ENCODE measurements at regions not wholly inside any gene's neighbourhood (a gene's known extent, or its start where the extent isn't known, plus 50 kb on each side); places are given as distances from the start of the nearest gene placed in this dataset.

DNA sequence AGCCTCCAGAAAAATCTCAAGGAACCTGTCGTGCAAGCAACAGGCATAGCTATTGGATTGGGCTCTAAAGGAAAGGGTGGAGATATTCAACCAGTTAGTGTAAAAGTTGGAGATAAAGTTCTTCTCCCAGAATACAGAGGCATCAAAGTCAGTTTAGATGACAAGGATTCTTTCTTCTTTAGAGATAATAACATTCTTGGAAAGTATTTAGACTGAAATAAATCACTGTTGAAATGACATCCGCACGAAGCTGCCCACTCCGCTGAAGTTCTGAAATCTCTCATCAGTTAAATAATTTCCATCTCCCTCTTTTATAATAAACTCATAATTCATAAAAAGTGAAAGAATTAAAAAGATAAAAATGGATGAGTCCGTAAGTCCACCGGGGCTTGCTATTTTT is 1354.9 kb upstream of the TMEM132C start:
- TF ChIP-seq, protein P1, sequence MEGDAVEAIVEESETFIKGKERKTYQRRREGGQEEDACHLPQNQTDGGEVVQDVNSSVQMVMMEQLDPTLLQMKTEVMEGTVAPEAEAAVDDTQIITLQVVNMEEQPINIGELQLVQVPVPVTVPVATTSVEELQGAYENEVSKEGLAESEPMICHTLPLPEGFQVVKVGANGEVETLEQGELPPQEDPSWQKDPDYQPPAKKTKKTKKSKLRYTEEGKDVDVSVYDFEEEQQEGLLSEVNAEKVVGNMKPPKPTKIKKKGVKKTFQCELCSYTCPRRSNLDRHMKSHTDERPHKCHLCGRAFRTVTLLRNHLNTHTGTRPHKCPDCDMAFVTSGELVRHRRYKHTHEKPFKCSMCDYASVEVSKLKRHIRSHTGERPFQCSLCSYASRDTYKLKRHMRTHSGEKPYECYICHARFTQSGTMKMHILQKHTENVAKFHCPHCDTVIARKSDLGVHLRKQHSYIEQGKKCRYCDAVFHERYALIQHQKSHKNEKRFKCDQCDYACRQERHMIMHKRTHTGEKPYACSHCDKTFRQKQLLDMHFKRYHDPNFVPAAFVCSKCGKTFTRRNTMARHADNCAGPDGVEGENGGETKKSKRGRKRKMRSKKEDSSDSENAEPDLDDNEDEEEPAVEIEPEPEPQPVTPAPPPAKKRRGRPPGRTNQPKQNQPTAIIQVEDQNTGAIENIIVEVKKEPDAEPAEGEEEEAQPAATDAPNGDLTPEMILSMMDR (conservative IDR thresholded peaks at IDR 0.05) = no peak
- no peak overlapping the region for H3K27ac ChIP-seq

GRCh38 chr12:126914170-126914793 is 1352.7 kb upstream of the TMEM132C start:
- TF ChIP-seq, protein P1 (conservative IDR thresholded peaks at IDR 0.05) = no peak
- H3K27ac ChIP-seq = no peak overlapping the region

DNA sequence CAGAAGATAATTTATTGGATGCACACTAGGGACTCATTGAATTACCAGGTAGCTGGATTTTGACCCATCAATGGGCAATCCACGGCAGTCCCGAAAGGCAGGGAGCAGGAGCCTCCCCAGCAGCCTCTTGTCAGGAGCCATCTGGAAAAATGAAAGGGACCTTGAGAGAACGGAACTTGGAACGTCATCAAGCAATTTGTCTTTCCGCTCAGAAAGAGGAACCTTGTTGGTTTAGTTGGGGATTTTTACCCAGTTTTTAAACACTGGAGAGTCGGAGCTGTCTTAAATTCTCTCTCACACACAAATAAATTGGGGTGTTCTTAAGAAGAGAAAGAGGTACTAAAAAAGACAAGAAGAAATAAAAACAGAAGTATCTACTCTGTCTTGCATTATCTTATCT is 1351.7 kb upstream of the TMEM132C start:
- no peak overlapping the region for H3K27ac ChIP-seq
- TF ChIP-seq, protein P1 (conservative IDR thresholded peaks at IDR 0.05) = no peak

GRCh38 chr12:126926023-126926594 is 1340.9 kb upstream of the TMEM132C start:
- no peak overlapping the region for H3K27ac ChIP-seq
- TF ChIP-seq, protein P1 (conservative IDR thresholded peaks at IDR 0.05) = no peak

DNA sequence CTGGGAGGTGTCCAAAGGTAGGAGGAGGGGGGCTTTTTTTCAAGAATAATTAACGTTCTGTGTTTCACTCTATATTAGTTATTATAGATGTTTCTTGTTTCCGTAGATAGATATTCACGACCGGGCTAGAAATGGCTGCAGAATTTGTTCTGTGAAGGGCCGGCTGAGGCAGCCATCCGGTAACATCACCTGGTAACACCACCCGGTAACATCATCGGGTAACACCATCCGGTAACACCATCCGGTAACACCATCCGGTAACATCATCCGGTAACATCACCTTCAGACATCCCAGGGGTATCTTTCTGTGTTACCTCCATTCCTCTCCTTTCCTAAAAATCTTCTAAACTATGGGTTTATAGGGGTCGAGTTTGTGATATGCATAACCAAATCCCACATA is 1336.7 kb upstream of the TMEM132C start:
- no peak overlapping the region for H3K27ac ChIP-seq
- TF ChIP-seq, protein P1 (conservative IDR thresholded peaks at IDR 0.05) = no peak

GRCh38 chr12:126932156-126932555 is 1334.8 kb upstream of the TMEM132C start:
- H3K27ac ChIP-seq = no peak overlapping the region
- TF ChIP-seq, protein P1 (conservative IDR thresholded peaks at IDR 0.05) = no peak

GRCh38 chr12:126935435-126935834 is 1331.5 kb upstream of the TMEM132C start:
- TF ChIP-seq, protein P1 (conservative IDR thresholded peaks at IDR 0.05) = no peak
- H3K27ac ChIP-seq = no peak overlapping the region

Measured in VCaP (cell line).